Heart left ventricle (tissue), 13 donors: ENCODE measurements at regions not wholly inside any gene's neighbourhood (a gene's known extent, or its start where the extent isn't known, plus 50 kb on each side); places are given as distances from the start of the nearest gene placed in this dataset.

Source experiments
- POLR2A ChIP-seq, 2 donors: fragments of 450-650 bp; IDR thresholded peaks; one replicate each; pipeline ENCODE4 v1.6.1; 2017; ENCODE audit warnings: antibody characterized with exemption in 2 of 2, mild to moderate bottlenecking in 2 of 2, moderate library complexity in 2 of 2
- TF ChIP-seq, protein P1 (sequence below), 12 donors: fragments of 200-600 bp; sonication (generic) in 4 of 12; IDR thresholded peaks; one replicate each; pipeline versions ENCODE4 v1.5.0 to v1.8.0; 2018 to 2022; ENCODE audit warnings: antibody characterized with exemption in 12 of 12, mild to moderate bottlenecking in 5 of 12
- donor health status: ischemic (EF 13 %, LVEDD 7.1; RV severe dilation, severe dysfunction).
- donor health status: DM: no; HTN: yes; CAD: no.
- donor health status: DM: no; HTN: no; CAD: no.
- donor health status: ischemic (EF 25% LVEDD 6.9; RV normal size, moderate dysfunction).
- donor health status: ischemic (EF 25% LVEDD 5.7; RV mildly dilated, moderate dysfunction).
- donor health status: ischemic (EF 35%, LVEDD 5.7; RV mildly dilated, moderate dysfunction).
- donor health status: nonischemic (EF 11% LVEDD 7.7; RV severe dilation, severe dysfunction).
- donor health status: DM: yes; HTN: yes; CAD: no.
- donor health status: PGD.
- donor health status: ischemic (EF 29% LVEDD 5.4; RV normal size, mild dysfunction).
- donor health status: nonischemic (EF 23%, LVEDD 6.1; RV moderate dilation, normal function).

DNA sequence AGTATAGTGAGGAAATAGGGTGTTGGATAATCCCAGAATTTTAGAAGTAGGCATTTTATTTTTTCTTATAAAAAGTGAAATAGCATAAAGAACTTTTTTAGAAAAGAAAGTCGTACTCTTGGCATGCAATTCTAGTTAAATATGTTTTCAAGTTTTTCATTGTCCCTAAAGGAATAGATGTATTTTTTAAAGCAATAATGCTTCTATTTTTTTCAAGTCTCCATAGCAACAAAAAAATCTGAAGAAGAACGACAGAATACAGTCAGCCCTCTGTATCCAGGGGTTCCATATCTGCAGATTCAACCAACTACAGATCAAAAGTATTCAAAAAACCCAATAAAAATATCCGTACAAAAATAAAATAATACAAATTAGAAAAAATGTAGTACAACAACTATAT is 538.2 kb downstream of the GLUD2 start:
- no peak for TF ChIP-seq POLR2A (IDR thresholded peaks at IDR 0.05)
- TF ChIP-seq, protein P1, sequence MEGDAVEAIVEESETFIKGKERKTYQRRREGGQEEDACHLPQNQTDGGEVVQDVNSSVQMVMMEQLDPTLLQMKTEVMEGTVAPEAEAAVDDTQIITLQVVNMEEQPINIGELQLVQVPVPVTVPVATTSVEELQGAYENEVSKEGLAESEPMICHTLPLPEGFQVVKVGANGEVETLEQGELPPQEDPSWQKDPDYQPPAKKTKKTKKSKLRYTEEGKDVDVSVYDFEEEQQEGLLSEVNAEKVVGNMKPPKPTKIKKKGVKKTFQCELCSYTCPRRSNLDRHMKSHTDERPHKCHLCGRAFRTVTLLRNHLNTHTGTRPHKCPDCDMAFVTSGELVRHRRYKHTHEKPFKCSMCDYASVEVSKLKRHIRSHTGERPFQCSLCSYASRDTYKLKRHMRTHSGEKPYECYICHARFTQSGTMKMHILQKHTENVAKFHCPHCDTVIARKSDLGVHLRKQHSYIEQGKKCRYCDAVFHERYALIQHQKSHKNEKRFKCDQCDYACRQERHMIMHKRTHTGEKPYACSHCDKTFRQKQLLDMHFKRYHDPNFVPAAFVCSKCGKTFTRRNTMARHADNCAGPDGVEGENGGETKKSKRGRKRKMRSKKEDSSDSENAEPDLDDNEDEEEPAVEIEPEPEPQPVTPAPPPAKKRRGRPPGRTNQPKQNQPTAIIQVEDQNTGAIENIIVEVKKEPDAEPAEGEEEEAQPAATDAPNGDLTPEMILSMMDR (IDR thresholded peaks at IDR 0.05) = no peak
